ENCODE measurements at regions not wholly inside any gene's neighbourhood (a gene's known extent, or its start where the extent isn't known, plus 50 kb on each side); places are given as distances from the start of the nearest gene placed in this dataset.

- peak; percentile 24 for DNase-seq
Observed at GRCh38 chr7:94054130-94054529, 50.0 kb upstream of the BET1 start.

GRCh38 chr7:94055963-94056362 lies 51.8 kb upstream of the BET1 start:
- DNase-seq: no peak

GRCh38 chr7:94056796-94057207 lies 52.6 kb upstream of the BET1 start:
- no peak for DNase-seq

GRCh38 chr7:94057955-94058354 lies 53.8 kb upstream of the BET1 start:
- no peak for DNase-seq

GRCh38 chr7:94059746-94060145 lies 55.6 kb upstream of the BET1 start:
- DNase-seq: no peak

- no peak for DNase-seq
Observed at GRCh38 chr7:94060752-94061151, 56.6 kb upstream of the BET1 start.

GRCh38 chr7:94061326-94061725 lies 57.2 kb upstream of the BET1 start:
- DNase-seq: no peak

GRCh38 chr7:94062372-94062771 lies 58.2 kb upstream of the BET1 start:
- no peak for DNase-seq

GRCh38 chr7:94064541-94065191 lies 60.5 kb upstream of the BET1 start:
- DNase-seq: no peak

- no peak for DNase-seq
Observed at GRCh38 chr7:94067047-94067446, 62.9 kb upstream of the BET1 start.

GRCh38 chr7:94067506-94067905 lies 63.4 kb upstream of the BET1 start:
- no peak for DNase-seq

- DNase-seq: no peak
Observed at GRCh38 chr7:94069162-94069739, 65.1 kb upstream of the BET1 start.

- DNase-seq: no peak
Observed at GRCh38 chr7:94080551-94080950, 76.4 kb upstream of the BET1 start.

- no peak for DNase-seq
Observed at GRCh38 chr7:94082126-94082525, 78.0 kb upstream of the BET1 start.

GRCh38 chr7:94087664-94088352 lies 83.7 kb upstream of the BET1 start:
- DNase-seq: peak; percentile 42

GRCh38 chr7:94088560-94088959 lies 84.4 kb upstream of the BET1 start:
- no peak for DNase-seq

GRCh38 chr7:94089806-94090205 lies 85.7 kb upstream of the BET1 start:
- no peak for DNase-seq

- DNase-seq: no peak
Observed at GRCh38 chr7:94092980-94093379, 88.8 kb upstream of the BET1 start.

- no peak for DNase-seq
Observed at GRCh38 chr7:94094298-94094697, 90.1 kb upstream of the BET1 start.

- DNase-seq: no peak
Observed at GRCh38 chr7:94095316-94096009, 91.3 kb upstream of the BET1 start.

GRCh38 chr7:94099679-94100078 lies 95.5 kb upstream of the BET1 start:
- DNase-seq: no peak

GRCh38 chr7:94100723-94101345 lies 96.7 kb upstream of the BET1 start:
- DNase-seq: no peak

- DNase-seq: no peak
Observed at GRCh38 chr7:94104301-94104700, 100.1 kb upstream of the BET1 start.

All from NCI-H748 treated with DMSO at 0.1 percent for 48 hours (cell line).